Neural crest cell (in vitro differentiated cells): ENCODE measurements at regions not wholly inside any gene's neighbourhood (a gene's known extent, or its start where the extent isn't known, plus 50 kb on each side); places are given as distances from the start of the nearest gene placed in this dataset.

Experiments
- DNase-seq: peaks from one replicate; pipeline ENCODE4 v3.0.0; 2021; ENCODE audit warnings: low read depth, mixed read lengths, low spot score
- H3K27ac Mint-ChIP-seq: one replicate; pipeline ENCODE4 v1.8.0; 2021; ENCODE audit warnings: mild to moderate bottlenecking, mixed read lengths; ENCODE audit not compliant: unreplicated experiment
- H3K27me3 Mint-ChIP-seq: 2 replicates; pipeline ENCODE4 v1.8.0; 2021; ENCODE audit warnings: low read depth, mild to moderate bottlenecking, mixed read lengths
- H3K36me3 Mint-ChIP-seq: 2 replicates; pipeline ENCODE4 v1.8.0; 2021; ENCODE audit warnings: low read depth, mild to moderate bottlenecking, mixed read lengths
- H3K4me1 Mint-ChIP-seq: 2 replicates; pipeline ENCODE4 v1.8.0; 2021; ENCODE audit warnings: mixed read lengths
- H3K4me3 Mint-ChIP-seq: one replicate; pipeline ENCODE4 v1.8.0; 2021; ENCODE audit warnings: mild to moderate bottlenecking, mixed read lengths
- H3K9me3 Mint-ChIP-seq: 2 replicates; pipeline ENCODE4 v1.8.0; 2021; ENCODE audit warnings: mixed read lengths
- CTCF ChIP-seq: fragments of 200-600 bp; sonication (generic); conservative IDR thresholded peaks from 2 replicates; pipeline ENCODE4 v1.5.0; 2021; ENCODE audit warnings: antibody characterized with exemption, mild to moderate bottlenecking

GRCh38 chr12:125766091-125766490 is 700.9 kb downstream of the AACS start:
- Mint-ChIP-seq H3K36me3 (no peaks in the 10 kb centered on the region), H3K4me3 (no peak overlapping the region), H3K9me3 (no peaks in the 10 kb centered on the region), H3K4me1 (no peaks in the 10 kb centered on the region), H3K27ac (no peak overlapping the region), H3K27me3 (no peaks in the 10 kb centered on the region)
- no peak for TF ChIP-seq CTCF
- DNase-seq: no peak

GRCh38 chr12:125772403-125772802 is 707.2 kb downstream of the AACS start:
- no peak overlapping the region for H3K27ac Mint-ChIP-seq
- H3K9me3 Mint-ChIP-seq: peaks cover 13% of the 10 kb centered on the region
- H3K27me3 Mint-ChIP-seq: peaks cover 2% of the 10 kb centered on the region
- peaks cover 8% of the 10 kb centered on the region for H3K36me3 Mint-ChIP-seq
- TF ChIP-seq CTCF: no peak
- H3K4me3 Mint-ChIP-seq: no peak overlapping the region
- no peaks in the 10 kb centered on the region for H3K4me1 Mint-ChIP-seq
- no peak for DNase-seq

GRCh38 chr12:125773033-125773640 is 707.9 kb downstream of the AACS start:
- peak; percentile 5 for DNase-seq
- peaks cover 2% of the 10 kb centered on the region for H3K27me3 Mint-ChIP-seq
- peak; percentile 59 for TF ChIP-seq CTCF
- peaks cover 8% of the 10 kb centered on the region for H3K36me3 Mint-ChIP-seq
- no peaks in the 10 kb centered on the region for H3K4me1 Mint-ChIP-seq
- H3K4me3 Mint-ChIP-seq: no peak overlapping the region
- peaks cover 17% of the 10 kb centered on the region for H3K9me3 Mint-ChIP-seq
- no peak overlapping the region for H3K27ac Mint-ChIP-seq

GRCh38 chr12:125775507-125775906 is 710.3 kb downstream of the AACS start:
- Mint-ChIP-seq H3K27me3 (peaks cover 2% of the 10 kb centered on the region), H3K27ac (no peak overlapping the region), H3K36me3 (peaks cover 8% of the 10 kb centered on the region), H3K4me1 (no peaks in the 10 kb centered on the region), H3K9me3 (peaks cover 17% of the 10 kb centered on the region), H3K4me3 (no peak overlapping the region)
- no peak for TF ChIP-seq CTCF
- DNase-seq: no peak

GRCh38 chr12:125776212-125776611 is 711.0 kb downstream of the AACS start:
- Mint-ChIP-seq H3K4me1 (no peaks in the 10 kb centered on the region), H3K27ac (no peak overlapping the region), H3K4me3 (no peak overlapping the region), H3K9me3 (peaks cover 17% of the 10 kb centered on the region), H3K27me3 (peaks cover 2% of the 10 kb centered on the region), H3K36me3 (peaks cover 8% of the 10 kb centered on the region)
- no peak for DNase-seq
- no peak for TF ChIP-seq CTCF
